HG03025 (cell line): ENCODE measurements at regions not wholly inside any gene's neighbourhood (a gene's known extent, or its start where the extent isn't known, plus 50 kb on each side); places are given as distances from the start of the nearest gene placed in this dataset.
"Not testable (repeated sequence)": the region's sequence is repeated elsewhere in the genome, so short reads cannot be mapped to it uniquely, and the experiment has no call there.

ENCODE experiments used
- ATAC-seq: cut with Tn5 transposase; IDR thresholded peaks from one replicate; pipeline ENCODE4 v1.9.1; 2021; ENCODE audit warnings: mild to moderate bottlenecking, moderate library complexity; ENCODE audit not compliant: unreplicated experiment, low FRiP score

GRCh38 chr6:94902974-94903628 lies 674.2 kb upstream of the MANEA start:
- no peak for ATAC-seq

- no peak for ATAC-seq
Observed at GRCh38 chr6:94899191-94899590, 678.1 kb upstream of the MANEA start.

- no peak for ATAC-seq
Observed at GRCh38 chr6:94894300-94894699, 683.0 kb upstream of the MANEA start.

- ATAC-seq = no peak
Observed at GRCh38 chr6:94893327-94893726, 684.0 kb upstream of the MANEA start.

GRCh38 chr6:94873819-94874218 lies 703.5 kb upstream of the MANEA start:
- ATAC-seq = not testable (repeated sequence)

- no peak for ATAC-seq
Observed at GRCh38 chr6:94862112-94862511, 715.2 kb upstream of the MANEA start.

- no peak for ATAC-seq
Observed at GRCh38 chr6:94859924-94860323, 717.4 kb upstream of the MANEA start.

- not testable (repeated sequence) for ATAC-seq
Observed at GRCh38 chr6:94856999-94857398, 720.3 kb upstream of the MANEA start.

GRCh38 chr6:94851329-94851728 lies 726.0 kb upstream of the MANEA start:
- not testable (repeated sequence) for ATAC-seq

- ATAC-seq = no peak
Observed at GRCh38 chr6:94845742-94846141, 731.6 kb upstream of the MANEA start.

- ATAC-seq = no peak
Observed at GRCh38 chr6:94835264-94835663, 742.1 kb upstream of the MANEA start.

- ATAC-seq = no peak
Observed at GRCh38 chr6:94813806-94814205, 763.5 kb upstream of the MANEA start.

- no peak for ATAC-seq
Observed at GRCh38 chr6:94801344-94801743, 776.0 kb upstream of the MANEA start.

GRCh38 chr6:94785514-94785913 lies 791.8 kb upstream of the MANEA start:
- no peak for ATAC-seq

- ATAC-seq = peak; percentile 61
Observed at GRCh38 chr6:94785081-94785480, 792.3 kb upstream of the MANEA start.

GRCh38 chr6:94769197-94769596 lies 808.1 kb upstream of the MANEA start:
- no peak for ATAC-seq

GRCh38 chr6:94751641-94752329 lies 825.5 kb upstream of the MANEA start:
- peak; percentile 96 for ATAC-seq

GRCh38 chr6:94736236-94736635 lies 841.1 kb upstream of the MANEA start:
- no peak for ATAC-seq

GRCh38 chr6:94735270-94735669 lies 842.1 kb upstream of the MANEA start:
- ATAC-seq = no peak

- ATAC-seq = no peak
Observed at GRCh38 chr6:94734751-94735150, 842.6 kb upstream of the MANEA start.

- no peak for ATAC-seq
Observed at GRCh38 chr6:94733066-94733465, 844.3 kb upstream of the MANEA start.

- no peak for ATAC-seq
Observed at GRCh38 chr6:94727710-94728109, 849.6 kb upstream of the MANEA start.
